ENCODE measurements at regions not wholly inside any gene's neighbourhood (a gene's known extent, or its start where the extent isn't known, plus 50 kb on each side); places are given as distances from the start of the nearest gene placed in this dataset.

GRCh38 chr7:10245406-10245805, 728.3 kb upstream of the PHF14 start:
- TF ChIP-seq CREB1 (IDR thresholded peaks at IDR 0.05; ENCODE audit: low read depth) (no peak), EP300 (IDR thresholded peaks at IDR 0.05; ENCODE audit: borderline replicate concordance) (no peak), YY1 (IDR thresholded peaks at IDR 0.05; ENCODE audit: low read depth) (no peak), EGR1 (IDR thresholded peaks at IDR 0.05) (no peak), CEBPB (IDR thresholded peaks at IDR 0.05) (no peak), TCF12 (IDR thresholded peaks at IDR 0.05; ENCODE audit: low read depth) (no peak), NFIC (IDR thresholded peaks at IDR 0.05) (no peak)

- no peak for TF ChIP-seq FOXM1 (IDR thresholded peaks at IDR 0.05; ENCODE audit: borderline replicate concordance, low read depth)
- TF ChIP-seq EGR1 (IDR thresholded peaks at IDR 0.05), result no peak
- no peak for TF ChIP-seq TEAD4 (IDR thresholded peaks at IDR 0.05)
- TF ChIP-seq NFIC (IDR thresholded peaks at IDR 0.05), result no peak
- TF ChIP-seq TAF1 (IDR thresholded peaks at IDR 0.05; ENCODE audit: low read depth), result no peak
- TF ChIP-seq ZBTB7A (IDR thresholded peaks at IDR 0.05; ENCODE audit: low read depth), result no peak
- no peak for TF ChIP-seq MAX (IDR thresholded peaks at IDR 0.05)
- no peak for TF ChIP-seq TCF12 (IDR thresholded peaks at IDR 0.05; ENCODE audit: low read depth)
- no peak for TF ChIP-seq RAD21 (IDR thresholded peaks at IDR 0.05; ENCODE audit: low read depth)
- no peak for TF ChIP-seq CEBPB (IDR thresholded peaks at IDR 0.05)
Observed at GRCh38 chr7:10257438-10257837, 716.2 kb upstream of the PHF14 start.

- TF ChIP-seq TCF12 (IDR thresholded peaks at IDR 0.05; ENCODE audit: low read depth) (no peak), NFIC (IDR thresholded peaks at IDR 0.05) (no peak)
Observed at GRCh38 chr7:10266976-10267375, 706.7 kb upstream of the PHF14 start.

- no peak for TF ChIP-seq CEBPB (IDR thresholded peaks at IDR 0.05)
- TF ChIP-seq FOXM1 (IDR thresholded peaks at IDR 0.05; ENCODE audit: borderline replicate concordance, low read depth), result no peak
- no peak for TF ChIP-seq YY1 (IDR thresholded peaks at IDR 0.05; ENCODE audit: low read depth)
- no peak for TF ChIP-seq MAX (IDR thresholded peaks at IDR 0.05)
- TF ChIP-seq ZBTB7A (IDR thresholded peaks at IDR 0.05; ENCODE audit: low read depth), result no peak
- no peak for TF ChIP-seq USF1 (IDR thresholded peaks at IDR 0.05)
- TF ChIP-seq CREB1 (IDR thresholded peaks at IDR 0.05; ENCODE audit: low read depth), result no peak
- TF ChIP-seq EGR1 (IDR thresholded peaks at IDR 0.05), result no peak
- no peak for TF ChIP-seq EP300 (IDR thresholded peaks at IDR 0.05; ENCODE audit: borderline replicate concordance)
- TF ChIP-seq RAD21 (IDR thresholded peaks at IDR 0.05; ENCODE audit: low read depth), result no peak
- no peak for TF ChIP-seq NFIC (IDR thresholded peaks at IDR 0.05)
- no peak for TF ChIP-seq REST (IDR thresholded peaks at IDR 0.05; ENCODE audit: low read depth)
Observed at GRCh38 chr7:10268034-10268433, 705.6 kb upstream of the PHF14 start.

- TF ChIP-seq USF1 (IDR thresholded peaks at IDR 0.05), result no peak
- no peak for TF ChIP-seq EP300 (IDR thresholded peaks at IDR 0.05; ENCODE audit: borderline replicate concordance)
- no peak for TF ChIP-seq TEAD4 (IDR thresholded peaks at IDR 0.05)
- TF ChIP-seq TAF1 (IDR thresholded peaks at IDR 0.05; ENCODE audit: low read depth), result no peak
- no peak for TF ChIP-seq MAX (IDR thresholded peaks at IDR 0.05)
- no peak for TF ChIP-seq FOXM1 (IDR thresholded peaks at IDR 0.05; ENCODE audit: borderline replicate concordance, low read depth)
- no peak for TF ChIP-seq ZBTB7A (IDR thresholded peaks at IDR 0.05; ENCODE audit: low read depth)
- no peak for TF ChIP-seq REST (IDR thresholded peaks at IDR 0.05; ENCODE audit: low read depth)
- TF ChIP-seq NFIC (IDR thresholded peaks at IDR 0.05), result no peak
- TF ChIP-seq EGR1 (IDR thresholded peaks at IDR 0.05), result no peak
- TF ChIP-seq CEBPB (IDR thresholded peaks at IDR 0.05), result no peak
- TF ChIP-seq CREB1 (IDR thresholded peaks at IDR 0.05; ENCODE audit: low read depth), result no peak
- no peak for TF ChIP-seq RAD21 (IDR thresholded peaks at IDR 0.05; ENCODE audit: low read depth)
Observed at GRCh38 chr7:10282909-10283308, 690.8 kb upstream of the PHF14 start.

GRCh38 chr7:10284001-10284400, 689.7 kb upstream of the PHF14 start:
- no peak for TF ChIP-seq CEBPB (IDR thresholded peaks at IDR 0.05)

GRCh38 chr7:10299384-10299783, 674.3 kb upstream of the PHF14 start:
- TF ChIP-seq FOXM1 (IDR thresholded peaks at IDR 0.05; ENCODE audit: borderline replicate concordance, low read depth), result no peak
- no peak for TF ChIP-seq REST (IDR thresholded peaks at IDR 0.05; ENCODE audit: low read depth)
- no peak for TF ChIP-seq ZBTB7A (IDR thresholded peaks at IDR 0.05; ENCODE audit: low read depth)
- TF ChIP-seq TAF1 (IDR thresholded peaks at IDR 0.05; ENCODE audit: low read depth), result no peak
- TF ChIP-seq YY1 (IDR thresholded peaks at IDR 0.05; ENCODE audit: low read depth), result no peak
- TF ChIP-seq RAD21 (IDR thresholded peaks at IDR 0.05; ENCODE audit: low read depth), result no peak
- TF ChIP-seq EGR1 (IDR thresholded peaks at IDR 0.05), result no peak
- TF ChIP-seq USF1 (IDR thresholded peaks at IDR 0.05), result no peak
- TF ChIP-seq TEAD4 (IDR thresholded peaks at IDR 0.05), result no peak

Measured in Ishikawa (cell line).